GM21390 (cell line): ENCODE measurements at regions not wholly inside any gene's neighbourhood (a gene's known extent, or its start where the extent isn't known, plus 50 kb on each side); places are given as distances from the start of the nearest gene placed in this dataset.
"Not testable (repeated sequence)": the region's sequence is repeated elsewhere in the genome, so short reads cannot be mapped to it uniquely, and the experiment has no call there.

Experiments
- ATAC-seq: cut with Tn5 transposase; IDR thresholded peaks from one replicate; pipeline ENCODE4 v1.9.1; 2021; ENCODE audit not compliant: unreplicated experiment

DNA sequence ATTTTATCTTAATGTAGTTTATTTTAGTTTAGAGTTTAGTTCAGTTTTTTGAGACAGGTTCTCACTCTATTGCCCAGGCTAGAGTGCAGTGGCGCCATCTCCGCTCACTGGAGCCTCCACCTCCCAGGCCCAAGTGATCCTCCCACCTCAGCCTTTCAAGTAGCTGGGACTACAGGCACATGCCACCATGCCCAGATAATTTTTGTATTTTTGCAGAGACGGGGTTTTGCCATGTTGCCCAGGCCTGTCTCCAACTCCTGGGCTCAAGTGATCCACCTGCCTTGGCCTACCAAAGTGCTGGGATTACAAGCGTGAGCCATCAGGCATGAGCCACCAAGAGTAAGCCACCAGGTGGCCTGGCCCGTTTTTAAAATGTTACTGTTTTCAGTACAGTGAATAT, 2058.4 kb downstream of the MRPL39 start:
- ATAC-seq: not testable (repeated sequence)

DNA sequence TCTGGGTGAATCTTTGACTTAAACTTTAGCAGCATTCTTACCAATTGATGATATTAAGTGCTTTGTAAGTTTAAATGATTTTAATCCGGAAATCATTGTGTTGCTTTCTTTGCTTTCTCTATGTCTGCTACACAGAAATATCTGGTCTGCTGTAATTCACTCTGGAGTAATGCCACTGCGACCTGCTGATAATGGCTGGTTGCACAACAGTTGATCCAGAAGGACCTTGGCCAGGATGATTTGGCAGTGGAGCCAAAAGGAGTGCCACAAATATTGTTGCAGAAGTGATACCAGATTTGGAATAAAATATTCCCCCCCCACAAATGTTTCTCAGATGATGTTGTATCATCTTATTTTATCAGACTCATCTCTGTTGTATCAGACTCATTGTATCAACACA, 2063.9 kb downstream of the MRPL39 start:
- ATAC-seq: no peak

GRCh38 chr21:23542097-23542496, 2065.2 kb downstream of the MRPL39 start:
- no peak for ATAC-seq

GRCh38 chr21:23541571-23541970, 2065.7 kb downstream of the MRPL39 start:
- no peak for ATAC-seq

DNA sequence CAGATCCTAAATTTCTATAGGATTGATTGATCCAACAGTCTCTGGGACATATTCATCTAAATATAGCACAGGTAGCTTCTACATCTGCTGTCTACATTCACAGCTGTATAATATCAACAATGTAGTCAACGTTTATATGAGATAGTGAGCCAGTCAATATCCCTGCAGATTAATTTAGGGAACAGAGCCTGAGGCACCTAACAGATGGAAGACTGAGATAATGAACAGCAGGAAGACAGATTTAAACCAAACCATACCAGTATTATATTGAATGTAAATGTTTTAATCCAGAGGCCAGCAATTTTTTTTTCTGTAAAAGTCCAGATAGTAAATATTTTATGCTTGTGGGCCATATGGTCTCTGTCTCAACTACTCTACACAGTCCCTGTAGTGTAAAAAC, 2072.4 kb downstream of the MRPL39 start:
- no peak for ATAC-seq

GRCh38 chr21:23531444-23531843, 2075.8 kb downstream of the MRPL39 start:
- no peak for ATAC-seq

DNA sequence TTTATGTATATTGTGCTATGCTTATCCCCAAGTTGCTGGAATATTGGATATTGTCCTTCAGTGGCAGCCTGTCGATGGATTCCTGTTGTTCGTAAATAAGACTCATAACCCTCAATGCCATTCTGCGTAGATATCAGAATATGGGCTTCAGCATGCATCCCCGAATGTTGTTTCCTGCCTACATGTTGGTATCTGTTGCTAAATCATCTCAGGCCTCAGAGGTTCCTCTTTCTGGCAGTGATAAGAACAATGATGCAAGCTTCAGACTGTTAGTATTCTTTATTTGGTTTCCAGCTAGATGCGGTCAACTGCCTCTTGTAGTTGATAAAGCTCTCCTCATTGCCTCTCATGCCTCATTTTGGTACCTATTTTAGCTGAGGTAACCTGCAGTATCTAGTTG, 2082.6 kb downstream of the MRPL39 start:
- no peak for ATAC-seq

DNA sequence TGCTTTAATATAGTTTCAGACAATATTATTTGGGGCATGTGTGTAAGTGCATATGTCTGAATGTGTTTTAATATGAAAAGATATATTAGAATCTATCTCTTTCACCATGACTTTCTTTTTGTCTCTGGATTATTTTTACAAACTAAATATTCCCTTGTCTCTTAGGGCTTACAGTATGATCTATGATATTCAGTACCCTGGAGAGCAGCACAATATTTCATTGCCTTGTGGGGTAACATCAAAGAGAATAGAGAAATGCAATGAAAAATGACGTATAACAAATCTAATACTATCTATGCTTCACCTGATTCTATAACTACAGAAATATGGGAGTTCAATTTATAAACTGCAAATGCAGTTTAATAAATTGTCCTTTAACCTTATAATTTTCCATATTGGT, 2084.5 kb downstream of the MRPL39 start:
- no peak for ATAC-seq

GRCh38 chr21:23507501-23507900, 2099.8 kb downstream of the MRPL39 start:
- no peak for ATAC-seq

DNA sequence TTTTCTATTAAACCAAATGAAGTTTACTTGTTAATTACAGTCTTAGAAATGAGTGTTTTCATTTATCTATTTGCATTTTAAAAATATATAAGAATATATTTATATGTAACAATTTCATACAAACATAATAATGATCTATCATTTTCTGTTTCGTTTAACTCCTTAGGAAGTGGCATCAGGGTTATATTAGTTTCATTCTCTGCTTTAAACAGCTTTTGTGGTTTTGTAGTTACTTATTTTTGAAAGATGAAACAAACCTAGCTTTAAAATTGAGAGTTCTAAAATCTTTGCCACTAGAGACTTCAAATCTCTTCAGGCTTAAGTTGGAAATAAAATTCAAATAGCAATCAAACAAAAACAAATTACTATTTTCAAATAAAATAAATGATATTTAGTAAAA, 2110.6 kb downstream of the MRPL39 start:
- ATAC-seq: peak; percentile 84

- ATAC-seq: no peak
Measured at GRCh38 chr21:23488245-23488644, 2119.0 kb downstream of the MRPL39 start.

- no peak for ATAC-seq
Measured at GRCh38 chr21:23480591-23481270, 2126.6 kb downstream of the MRPL39 start.

DNA sequence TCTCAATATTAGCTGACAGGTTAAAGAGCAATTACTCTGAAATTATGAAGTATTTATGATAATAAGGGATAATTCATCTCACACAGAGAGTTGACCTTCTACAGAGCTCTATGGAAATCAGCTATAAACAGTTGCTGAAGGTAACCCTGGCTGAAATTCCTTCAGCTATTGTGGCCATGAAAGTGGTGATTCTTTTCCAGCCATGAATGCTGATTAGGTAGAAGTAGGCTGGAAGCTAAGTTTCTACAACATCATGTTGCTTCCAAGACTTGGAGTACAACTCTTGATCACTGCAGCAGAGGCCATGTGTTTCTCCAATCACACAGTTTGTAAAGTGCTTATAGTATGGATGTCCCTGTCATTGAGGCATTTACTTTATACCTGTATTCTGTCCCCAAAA, 2128.9 kb downstream of the MRPL39 start:
- ATAC-seq: no peak

GRCh38 chr21:23475281-23476219, 2131.7 kb downstream of the MRPL39 start:
- no peak for ATAC-seq

DNA sequence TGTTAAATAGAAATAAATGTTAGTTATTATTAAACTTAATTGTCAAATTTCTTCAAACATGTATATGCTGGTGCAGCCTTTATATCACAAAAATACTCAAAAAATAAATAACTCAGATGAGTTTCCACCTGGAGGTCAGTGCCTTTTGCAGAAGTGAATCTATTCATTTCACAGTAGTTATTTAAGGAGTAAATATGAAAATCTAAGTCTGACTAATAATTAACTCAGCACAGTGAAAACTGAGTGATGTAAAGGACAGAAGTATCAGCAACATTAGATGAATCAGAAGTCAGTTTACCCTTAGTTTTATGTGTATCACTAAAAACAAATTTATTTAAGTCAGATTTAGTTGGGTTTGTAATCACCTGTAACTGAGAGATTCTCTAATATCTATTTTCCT, 2135.4 kb downstream of the MRPL39 start:
- peak; percentile 78 for ATAC-seq

DNA sequence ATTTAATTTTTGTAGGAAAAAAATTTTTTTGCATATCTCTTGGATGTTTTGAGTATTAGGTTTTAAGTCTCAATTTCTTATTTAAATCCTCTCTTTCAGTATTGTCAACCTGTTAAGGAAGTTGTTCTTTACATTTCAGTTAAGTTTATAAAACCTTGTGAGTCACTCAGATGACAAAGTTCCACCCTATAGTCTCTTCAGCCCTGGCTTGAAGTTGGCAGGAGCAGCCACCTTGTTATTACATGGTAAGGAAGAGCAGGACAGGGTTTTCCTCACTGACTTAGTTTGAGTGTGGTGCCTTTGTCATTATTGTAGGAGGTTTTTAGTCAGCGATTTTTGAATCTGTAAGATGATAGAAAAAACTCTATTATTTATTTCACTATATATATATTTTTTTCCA, 2143.9 kb downstream of the MRPL39 start:
- ATAC-seq: no peak

DNA sequence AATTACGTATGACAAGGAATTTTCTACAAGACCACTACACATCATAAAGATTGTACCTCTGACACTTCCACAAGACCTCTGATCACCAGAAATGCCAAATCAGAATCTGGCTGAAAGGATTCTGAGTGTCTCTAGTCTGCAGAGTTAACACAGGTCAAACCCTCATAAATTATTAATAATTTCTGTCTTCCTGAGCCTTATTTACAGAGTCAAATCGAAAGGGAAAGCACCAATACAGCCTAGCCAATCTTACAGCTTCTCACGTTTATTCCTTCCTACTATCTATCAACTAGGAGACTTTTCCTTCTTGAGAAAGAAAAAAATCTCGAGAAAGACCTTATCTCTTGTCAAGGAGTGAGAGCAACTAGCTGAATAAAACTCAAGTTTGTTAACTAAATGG, 2151.6 kb downstream of the MRPL39 start:
- ATAC-seq: peak; percentile 63

GRCh38 chr21:23452384-23453083, 2154.7 kb downstream of the MRPL39 start:
- peak; percentile 61 for ATAC-seq

DNA sequence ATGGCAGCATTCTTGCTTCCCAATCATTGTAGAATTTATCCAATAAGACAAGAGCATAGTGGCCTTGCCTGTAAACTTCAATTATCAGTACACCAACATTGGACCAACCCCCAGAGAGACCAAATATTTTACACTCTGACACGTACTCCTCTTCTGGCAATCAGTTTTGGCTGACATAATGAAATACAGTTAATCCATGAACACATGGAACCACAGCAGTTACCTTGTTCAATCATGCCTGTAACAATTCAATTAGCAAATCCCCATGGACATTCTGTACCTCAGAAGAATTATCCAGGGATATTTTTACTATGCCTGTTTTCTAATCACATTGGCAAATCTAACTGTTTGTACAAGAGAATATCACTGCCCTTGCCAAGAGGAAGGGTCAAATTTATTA, 2162.0 kb downstream of the MRPL39 start:
- no peak for ATAC-seq

DNA sequence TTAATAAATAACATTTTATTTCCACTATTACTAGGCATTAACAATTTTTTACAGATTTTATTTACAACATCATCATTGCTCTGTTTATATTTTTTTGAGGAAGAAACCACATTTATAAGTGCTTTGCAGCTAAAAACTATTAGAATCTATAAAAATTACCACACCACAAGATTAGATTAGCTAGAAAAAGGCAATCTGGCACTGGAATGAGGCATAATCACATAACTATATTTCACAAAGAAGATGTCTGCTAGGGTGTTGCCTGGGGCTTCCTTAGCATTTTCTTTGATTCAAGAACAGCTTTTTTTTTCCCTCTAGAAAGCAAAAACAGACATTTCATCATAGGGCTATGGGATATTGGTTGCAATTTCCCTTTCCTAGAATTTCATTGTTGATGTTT, 2169.2 kb downstream of the MRPL39 start:
- no peak for ATAC-seq

DNA sequence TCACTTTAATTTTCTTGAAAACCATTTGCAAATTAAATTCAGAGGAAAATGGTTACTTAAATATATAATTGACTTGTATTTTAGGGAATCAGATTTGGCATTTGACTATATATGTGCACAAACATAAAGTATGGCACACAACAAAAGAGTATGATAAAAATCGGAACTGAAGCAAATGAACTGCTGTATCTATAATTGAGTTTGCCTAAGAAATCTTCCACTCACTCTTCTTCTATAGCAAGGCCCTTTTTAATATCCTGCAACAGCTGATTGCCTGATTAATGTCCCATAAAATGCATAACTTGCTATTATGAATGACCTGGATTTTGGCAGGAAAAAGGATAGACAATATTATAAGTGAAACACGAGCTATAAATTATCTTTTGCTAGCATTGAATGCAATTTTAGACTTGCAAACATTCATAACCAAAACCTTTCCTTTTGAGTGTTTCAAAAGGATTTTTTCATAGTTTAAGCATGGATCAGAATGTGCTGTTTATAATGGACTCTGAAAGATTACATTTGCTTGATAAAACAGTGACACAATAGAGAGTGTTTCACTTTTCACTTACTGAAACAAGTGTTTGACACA, 2204.3 kb downstream of the MRPL39 start:
- no peak for ATAC-seq
